ENCODE measurements at regions not wholly inside any gene's neighbourhood (a gene's known extent, or its start where the extent isn't known, plus 50 kb on each side); places are given as distances from the start of the nearest gene placed in this dataset.

GRCh38 chr11:131122448-131122847 is 206.2 kb upstream of the SNX19 start:
- no peak for DNase-seq

DNA sequence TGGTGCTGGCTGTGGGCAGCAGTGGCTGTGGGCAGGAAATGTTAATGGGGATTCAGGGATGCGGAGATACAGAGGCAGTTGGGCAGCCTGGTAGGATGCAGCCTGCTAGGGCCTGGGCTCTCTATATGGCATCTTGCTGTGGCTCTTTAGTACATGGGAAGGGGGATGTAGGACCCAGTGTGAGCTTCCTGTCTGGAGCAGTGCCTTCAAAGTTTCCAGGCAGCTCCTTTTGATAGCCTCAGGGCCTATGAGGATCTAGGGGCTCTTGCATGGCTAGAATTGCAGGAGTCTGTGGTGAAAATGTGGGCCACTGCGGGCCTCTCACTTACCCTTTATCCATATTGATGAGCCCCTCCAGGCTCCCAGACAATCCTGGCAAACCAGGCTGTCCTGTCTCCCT is 213.2 kb upstream of the SNX19 start:
- no peak for DNase-seq

GRCh38 chr11:131135611-131136010 is 219.3 kb upstream of the SNX19 start:
- DNase-seq, result no peak

DNA sequence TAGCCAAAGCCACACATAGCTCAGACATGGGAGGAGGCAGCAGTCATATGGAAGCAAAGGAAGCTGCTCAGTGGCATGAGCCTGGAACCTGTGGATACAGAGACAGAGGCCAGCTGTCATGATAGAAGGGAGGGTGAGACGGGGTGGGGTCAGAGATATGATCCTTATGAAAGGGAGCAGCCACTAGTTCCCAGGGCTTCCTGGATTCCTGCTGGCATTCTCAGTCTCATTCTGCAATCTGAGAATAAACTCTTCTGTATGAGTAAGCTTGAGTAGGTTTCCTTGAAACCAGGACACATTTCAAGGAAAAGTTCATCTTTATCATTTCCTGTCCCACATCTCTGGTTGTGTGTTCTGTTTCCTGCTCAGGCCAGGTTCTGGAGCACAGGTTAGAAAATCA is 220.2 kb upstream of the SNX19 start:
- no peak for DNase-seq

DNA sequence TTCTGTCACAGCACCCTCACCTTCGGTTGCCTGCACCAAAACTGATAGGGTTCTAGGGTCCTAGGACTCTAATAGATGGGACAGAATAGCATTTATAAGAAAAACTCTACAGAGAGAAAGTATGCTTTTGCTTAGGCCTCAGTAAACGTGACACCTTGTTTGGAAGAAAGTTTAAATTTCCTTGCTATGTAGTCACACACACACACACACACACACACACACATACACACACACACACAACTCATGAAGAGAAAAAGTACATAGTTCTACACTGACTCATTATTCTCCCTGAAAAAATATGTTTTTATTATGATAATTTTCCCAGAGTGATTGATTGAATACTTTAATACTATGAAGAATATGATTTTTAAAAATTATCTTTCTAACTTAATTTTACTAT is 220.8 kb upstream of the SNX19 start:
- DNase-seq, result no peak

DNA sequence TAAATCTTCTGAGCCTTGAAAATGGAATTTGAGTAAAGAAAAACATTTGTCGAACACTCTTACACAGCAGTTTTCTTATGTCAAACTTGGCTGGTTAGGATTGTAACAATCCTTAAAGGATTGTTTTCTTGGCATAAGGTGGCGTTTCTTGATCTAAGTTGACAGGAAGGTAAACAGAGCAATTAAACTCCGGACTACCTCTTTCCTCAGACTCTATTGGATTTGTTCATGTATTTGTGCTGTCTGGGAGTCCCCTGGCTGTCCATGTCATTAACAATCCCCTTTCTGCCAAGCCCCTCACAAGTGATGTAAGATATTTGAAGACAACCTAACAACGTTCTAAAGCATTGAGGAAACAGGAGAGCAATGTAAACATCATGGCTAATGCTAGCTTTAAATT is 222.5 kb upstream of the SNX19 start:
- DNase-seq, result no peak

GRCh38 chr11:131145791-131146190 is 224.6 kb upstream of the NTM start:
- no peak for DNase-seq

- DNase-seq, result no peak
These were observed 223.5 kb upstream of the NTM start for GRCh38 chr11:131146827-131147490.

DNA sequence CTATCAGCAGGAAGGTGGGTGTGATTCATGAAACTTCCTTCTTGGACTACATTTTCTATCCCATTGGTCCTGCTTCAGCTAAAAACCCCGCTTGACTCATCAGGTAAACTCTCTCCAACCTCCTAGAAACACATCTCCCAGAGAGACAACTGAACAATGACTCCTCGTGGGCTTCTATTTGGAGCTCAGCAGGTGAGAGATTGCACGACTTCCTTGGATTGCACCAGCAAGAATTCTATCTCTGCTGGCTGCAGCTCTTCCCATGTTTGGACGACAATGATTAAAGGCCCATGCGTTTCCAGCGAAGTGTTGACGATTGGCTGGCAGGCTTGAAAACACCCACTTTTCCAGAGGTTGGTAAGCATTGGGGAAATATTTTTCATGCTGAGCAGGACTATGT is 216.1 kb upstream of the NTM start:
- no peak for DNase-seq

DNA sequence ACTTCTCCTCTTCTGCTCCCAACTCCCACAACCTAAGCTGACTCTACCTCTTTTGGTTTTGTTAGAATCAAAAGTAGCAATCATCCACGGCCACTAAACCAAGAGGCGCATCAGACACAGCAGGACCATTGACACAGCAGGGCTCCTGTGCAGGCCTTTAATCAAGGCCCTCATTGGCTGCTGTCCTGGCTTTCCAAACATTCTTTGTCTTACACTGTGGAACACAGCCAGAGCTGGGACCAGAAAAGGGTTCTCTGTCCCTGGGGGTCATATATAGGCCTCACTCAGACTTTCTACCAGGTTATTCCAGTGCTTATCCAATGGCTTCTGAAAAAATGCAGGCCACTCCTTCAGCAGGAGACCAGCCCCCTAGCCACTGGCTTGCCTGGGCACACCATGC is 212.7 kb upstream of the NTM start:
- DNase-seq, result no peak

GRCh38 chr11:131160846-131161245 is 209.6 kb upstream of the NTM start:
- DNase-seq, result no peak

- DNase-seq, result no peak
These were observed 206.8 kb upstream of the NTM start for GRCh38 chr11:131163613-131164012.

DNA sequence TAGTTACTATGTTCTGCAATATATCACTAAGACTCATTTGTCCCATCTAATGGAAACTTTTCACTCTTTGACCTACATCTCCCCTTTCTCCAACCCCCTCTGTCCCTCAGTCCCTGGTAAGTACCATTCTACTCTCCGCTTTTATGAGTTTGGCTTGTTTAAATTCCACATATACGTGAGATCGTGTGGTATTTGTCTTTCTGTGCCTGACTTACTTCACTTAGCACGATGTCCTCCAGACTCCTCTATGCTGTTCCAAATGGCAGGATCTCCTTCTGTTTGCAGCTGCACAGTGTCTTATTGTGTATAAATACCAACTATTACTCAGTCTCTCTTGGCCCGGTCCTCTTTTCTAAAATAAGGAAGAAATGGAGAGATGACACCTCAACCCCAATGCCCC is 205.4 kb upstream of the NTM start:
- no peak for DNase-seq

GRCh38 chr11:131168839-131169713 is 201.3 kb upstream of the NTM start:
- DNase-seq, result no peak

GRCh38 chr11:131172011-131172410 is 198.4 kb upstream of the NTM start:
- DNase-seq, result no peak

- DNase-seq, result no peak
These were observed 192.4 kb upstream of the NTM start for GRCh38 chr11:131178020-131178419.

GRCh38 chr11:131178596-131178995 is 191.8 kb upstream of the NTM start:
- DNase-seq, result no peak

GRCh38 chr11:131179836-131180235 is 190.6 kb upstream of the NTM start:
- DNase-seq, result no peak

DNA sequence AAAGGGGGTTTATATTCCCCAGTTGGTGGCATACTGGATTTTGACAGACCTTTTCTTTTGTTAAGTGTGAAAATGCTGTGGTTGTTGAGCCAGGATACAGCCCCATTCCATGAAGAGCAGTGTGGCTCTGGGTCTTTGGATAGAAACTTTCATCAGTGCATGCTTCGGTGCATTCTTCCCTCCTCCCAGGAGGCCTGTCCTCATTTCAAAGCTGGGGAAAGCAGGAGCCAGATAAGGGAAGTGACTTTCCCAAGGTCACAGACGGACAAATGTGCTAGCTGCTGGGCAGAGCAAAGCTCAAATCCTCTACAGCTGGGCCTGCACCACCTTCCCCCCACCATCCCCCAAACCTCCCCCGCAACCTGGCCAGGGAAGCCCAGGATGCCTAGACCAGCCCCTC is 184.5 kb upstream of the NTM start:
- DNase-seq, result no peak

- DNase-seq, result no peak
These were observed 183.8 kb upstream of the NTM start for GRCh38 chr11:131186629-131187101.

DNA sequence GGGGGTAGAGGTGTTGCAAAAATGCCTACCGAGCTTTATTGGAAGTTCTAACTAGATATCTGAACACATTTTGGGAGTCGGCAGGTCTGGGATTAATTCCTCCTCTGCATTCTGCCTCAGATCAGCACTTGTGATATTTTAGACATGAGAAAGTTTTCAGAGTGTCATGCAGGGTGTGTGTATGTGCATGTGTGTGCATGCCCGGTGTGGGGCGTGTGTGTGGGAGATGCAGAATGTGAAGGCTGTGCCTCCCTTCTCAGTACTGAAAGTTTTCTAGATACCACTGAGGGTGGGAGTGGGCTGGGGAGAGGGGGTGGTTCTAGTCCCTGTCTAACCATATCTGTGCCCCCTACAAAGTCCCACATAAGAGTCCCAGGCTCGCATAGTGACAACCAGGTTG is 180.0 kb upstream of the NTM start:
- no peak for DNase-seq

DNA sequence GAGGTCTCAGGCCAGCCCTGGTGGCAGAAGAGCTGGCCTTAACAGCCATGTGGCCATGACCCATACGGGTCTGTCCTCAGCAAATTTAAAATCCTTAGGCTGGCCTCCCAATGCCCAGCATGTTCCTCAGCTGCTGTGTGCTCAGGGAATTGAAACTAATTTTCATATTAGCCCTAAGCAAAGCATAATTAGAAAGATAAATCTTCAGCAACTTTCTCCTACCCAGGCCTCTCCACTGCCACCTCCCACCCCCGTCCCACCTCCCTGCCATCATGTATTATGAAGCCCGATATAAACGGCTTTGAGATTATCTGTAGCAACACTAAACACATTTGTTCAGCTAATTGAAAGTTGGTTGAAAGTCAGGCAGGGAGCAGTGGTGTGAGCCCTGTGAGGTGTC is 178.8 kb upstream of the NTM start:
- DNase-seq, result no peak

DNA sequence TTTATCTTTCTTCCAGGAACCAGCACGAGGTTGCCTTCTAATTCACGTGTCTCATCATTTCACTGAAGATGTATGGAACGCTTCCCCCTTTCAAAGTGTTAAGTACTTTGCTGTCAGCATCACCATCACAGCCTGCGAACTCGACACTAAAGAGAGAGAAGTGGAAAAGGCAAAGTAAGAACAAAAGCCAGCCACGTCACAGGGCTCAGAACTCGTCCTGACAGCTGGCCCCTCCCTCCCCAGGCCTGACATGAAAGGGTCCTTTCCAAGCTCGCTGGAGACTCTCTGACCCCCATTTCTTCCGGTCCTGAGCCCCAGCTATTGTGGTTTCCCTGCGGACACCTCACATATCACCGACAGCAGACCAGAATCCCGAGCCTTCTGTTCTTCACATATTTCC is 177.8 kb upstream of the NTM start:
- no peak for DNase-seq

- DNase-seq, result no peak
These were observed 177.3 kb upstream of the NTM start for GRCh38 chr11:131193031-131193501.
